HUES6 (cell line): ENCODE measurements at regions not wholly inside any gene's neighbourhood (a gene's known extent, or its start where the extent isn't known, plus 50 kb on each side); places are given as distances from the start of the nearest gene placed in this dataset.

Experiments
- H3K27ac ChIP-seq: 2 replicates; pipeline ENCODE4 v1.7.0; 2013; ENCODE audit warnings: low read depth, mild to moderate bottlenecking, low read length, inconsistent platforms
- H3K27me3 ChIP-seq: 2 replicates; pipeline ENCODE4 v1.6.1; 2013; ENCODE audit warnings: low read length; ENCODE audit not compliant: control insufficient read depth, insufficient read depth
- H3K36me3 ChIP-seq: 2 replicates; pipeline ENCODE4 v1.6.1; 2013; ENCODE audit warnings: low read length; ENCODE audit not compliant: control insufficient read depth, insufficient read depth
- H3K4me1 ChIP-seq: 2 replicates; pipeline ENCODE4 v1.6.1; 2013; ENCODE audit warnings: low read length; ENCODE audit not compliant: control insufficient read depth, insufficient read depth
- H3K4me3 ChIP-seq: 2 replicates; pipeline ENCODE4 v1.5.1; 2013; ENCODE audit warnings: low read depth, low read length
- H3K9ac ChIP-seq: one replicate; pipeline ENCODE4 v1.6.1; 2013; ENCODE audit warnings: mild to moderate bottlenecking, low read length
- H3K9me3 ChIP-seq: 2 replicates; pipeline ENCODE4 v1.6.1; 2013; ENCODE audit warnings: low read depth, low read length; ENCODE audit not compliant: control insufficient read depth, insufficient read depth

DNA sequence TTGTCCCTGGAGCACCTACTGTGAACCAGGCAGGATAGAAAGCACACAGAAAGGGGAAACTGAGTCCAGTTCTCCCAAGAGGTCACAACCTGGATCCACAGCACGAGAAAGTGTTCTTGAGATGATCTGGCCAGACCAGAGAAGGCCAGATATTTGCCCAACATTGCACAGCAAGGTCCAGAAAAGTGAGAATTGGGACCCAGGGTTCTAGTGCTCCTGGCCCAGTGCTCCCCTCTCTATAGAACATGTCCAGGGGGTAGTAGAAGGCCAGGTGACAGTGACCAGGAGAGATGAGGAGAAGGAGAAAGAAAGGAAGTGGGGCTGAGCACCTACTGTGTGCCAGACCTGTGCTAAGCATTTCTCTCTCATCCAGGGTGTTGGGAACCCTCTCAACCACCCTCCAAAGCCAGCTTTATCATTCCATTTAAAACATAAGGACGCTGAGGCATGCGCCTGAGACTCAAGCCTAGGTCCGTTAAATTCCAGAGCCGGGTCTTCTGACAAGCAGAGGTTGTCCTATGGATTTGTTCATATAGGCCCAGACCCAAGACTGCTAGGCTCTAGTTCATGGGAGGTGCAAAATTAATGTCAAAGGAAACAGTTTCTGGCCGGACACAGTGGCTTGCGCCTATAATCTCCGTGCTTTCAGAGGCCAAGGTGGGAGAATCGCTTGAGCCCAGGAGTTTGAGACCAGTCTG is 128.7 kb downstream of the MN1 start:
- Histone ChIP-seq H3K9me3 (peaks cover 7% of the 10 kb centered on the region; the same call in 1 of the 2 replicates), H3K27ac (no peak overlapping the region), H3K4me1 (peaks cover 28% of the 10 kb centered on the region), H3K27me3 (no peaks in the 10 kb centered on the region), H3K36me3 (peaks cover 28% of the 10 kb centered on the region), H3K9ac (no peak overlapping the region), H3K4me3 (no peak overlapping the region)

DNA sequence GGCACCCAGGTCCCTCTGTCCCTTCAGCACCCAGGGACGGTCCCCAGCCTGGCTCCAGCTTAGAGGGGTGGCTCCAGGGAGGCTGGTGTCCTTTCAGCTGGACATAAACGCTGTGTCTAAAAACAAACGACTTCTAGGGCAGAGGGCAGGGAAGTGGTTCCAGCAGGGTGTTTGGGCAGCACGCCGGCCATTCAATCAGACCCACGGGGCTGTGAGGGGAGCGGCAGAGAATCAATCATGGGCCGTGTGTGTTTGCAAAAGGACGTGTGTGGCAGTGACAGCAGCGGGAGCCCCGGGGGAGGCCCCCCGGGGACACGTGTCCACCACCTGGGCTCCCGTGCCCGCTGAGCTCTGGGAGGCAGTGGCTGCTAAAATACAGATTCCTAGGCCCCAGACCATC is 127.7 kb downstream of the MN1 start:
- Histone ChIP-seq H3K9ac (no peak overlapping the region), H3K36me3 (peaks cover 28% of the 10 kb centered on the region)

DNA sequence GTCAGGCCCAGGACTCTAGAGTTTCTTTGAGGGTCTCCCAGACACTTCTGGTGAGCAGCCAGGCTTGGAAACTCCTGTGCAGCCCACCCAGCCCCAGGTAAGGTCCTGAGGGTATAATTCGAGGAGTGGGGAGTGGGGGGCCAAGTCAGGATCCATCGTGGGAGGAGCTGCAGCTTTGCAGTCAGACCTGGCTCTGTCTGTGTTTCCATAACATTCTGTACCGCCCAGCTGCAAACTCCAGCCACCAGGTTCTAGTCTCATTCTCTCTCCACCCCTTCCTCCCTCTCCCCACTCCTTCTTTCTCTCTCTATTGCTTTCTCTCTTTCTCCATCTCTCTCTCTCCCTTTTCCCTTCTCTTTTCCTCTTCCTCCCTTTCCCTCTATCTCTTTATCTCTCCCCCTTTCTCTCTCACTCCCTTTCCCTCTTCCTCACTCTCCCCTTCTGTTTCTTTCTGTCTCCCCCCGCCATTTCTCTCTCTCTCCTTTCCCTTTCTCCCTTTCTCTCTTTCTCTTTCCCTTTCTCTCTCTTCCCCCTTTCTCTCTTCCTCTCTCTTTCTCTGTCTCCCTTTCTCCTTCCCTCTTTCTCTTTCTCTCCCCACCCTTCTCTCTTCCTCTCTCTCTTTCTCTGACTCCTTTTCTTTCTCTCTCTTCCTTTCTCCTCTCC is 127.2 kb downstream of the MN1 start:
- H3K9ac ChIP-seq = no peak overlapping the region
- H3K27me3 ChIP-seq = no peaks in the 10 kb centered on the region
- no peak overlapping the region for H3K4me3 ChIP-seq
- H3K27ac ChIP-seq = no peak overlapping the region
- peaks cover 7% of the 10 kb centered on the region; the same call in 1 of the 2 replicates for H3K9me3 ChIP-seq
- H3K4me1 ChIP-seq = peaks cover 34% of the 10 kb centered on the region
- H3K36me3 ChIP-seq = peaks cover 28% of the 10 kb centered on the region

More for the DNA sequence above, 127.7 kb downstream of the MN1 start:
- peaks cover 29% of the 10 kb centered on the region for H3K4me1 ChIP-seq
- H3K27ac ChIP-seq = no peak overlapping the region
- H3K4me3 ChIP-seq = no peak overlapping the region
- H3K9me3 ChIP-seq = peaks cover 7% of the 10 kb centered on the region; the same call in 1 of the 2 replicates
- no peaks in the 10 kb centered on the region for H3K27me3 ChIP-seq

DNA sequence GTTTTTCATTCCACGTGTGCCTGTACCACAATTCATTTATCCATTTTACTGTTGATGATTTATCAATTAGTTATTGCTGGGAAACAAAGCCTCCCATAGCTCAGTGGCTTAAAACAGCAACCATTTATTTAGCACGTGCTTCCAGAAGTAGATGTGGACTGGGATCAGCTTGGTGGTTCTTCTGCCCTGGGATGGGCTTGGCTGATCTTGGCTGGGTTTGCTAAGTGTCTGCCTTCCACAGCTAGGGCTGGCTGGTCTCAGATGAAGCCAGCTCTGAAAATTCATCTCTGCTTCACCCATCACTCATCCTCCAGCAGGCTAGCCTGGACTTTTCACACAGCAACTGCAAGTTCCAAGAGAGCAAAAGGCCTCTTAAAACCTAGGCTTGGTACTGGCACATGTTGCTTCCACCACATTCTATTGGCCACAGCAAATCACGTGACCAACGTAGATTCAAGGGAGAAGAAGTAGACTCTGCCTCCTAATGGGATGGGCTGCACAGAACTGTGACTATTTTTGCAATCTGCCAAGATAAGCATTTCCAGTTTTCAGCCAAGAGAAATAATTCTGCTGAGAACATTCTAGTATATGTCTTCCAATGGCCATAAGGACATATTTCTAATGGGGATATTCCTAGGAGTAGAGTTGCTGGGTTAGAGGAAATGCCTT is 124.9 kb downstream of the MN1 start:
- Histone ChIP-seq H3K27ac (no peak overlapping the region), H3K9me3 (peaks cover 7% of the 10 kb centered on the region; the same call in 1 of the 2 replicates), H3K36me3 (peaks cover 28% of the 10 kb centered on the region), H3K27me3 (no peaks in the 10 kb centered on the region), H3K4me3 (no peak overlapping the region), H3K9ac (no peak overlapping the region), H3K4me1 (peaks cover 36% of the 10 kb centered on the region)

DNA sequence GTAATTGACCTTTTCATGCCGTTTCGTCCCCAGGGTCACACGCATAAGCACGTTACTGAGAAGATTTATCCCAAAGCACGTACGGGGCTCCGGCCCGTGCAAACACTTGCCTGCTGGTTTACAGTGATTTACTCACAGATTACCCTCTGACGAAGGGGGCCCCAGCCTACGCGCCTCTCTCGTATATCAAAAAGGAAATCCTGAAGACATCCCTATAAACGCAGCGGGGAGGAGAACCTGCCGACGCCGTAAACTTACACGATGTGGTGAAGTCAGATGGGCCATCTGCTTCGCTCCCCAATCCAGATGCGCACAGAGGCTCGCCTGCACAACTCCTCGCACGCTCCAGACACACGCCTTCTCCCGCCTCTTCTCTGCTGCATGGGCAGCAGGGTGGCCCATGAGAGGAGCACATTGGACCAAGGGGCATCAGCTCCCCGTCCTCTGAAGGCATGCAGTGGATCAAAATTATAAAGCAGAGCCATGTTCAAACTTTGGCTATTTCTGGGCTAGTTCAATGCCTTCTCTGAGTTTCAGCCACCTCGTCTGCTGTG is 123.6 kb downstream of the MN1 start:
- Histone ChIP-seq H3K27ac (no peak overlapping the region), H3K9me3 (peaks cover 7% of the 10 kb centered on the region; the same call in 1 of the 2 replicates), H3K27me3 (no peaks in the 10 kb centered on the region), H3K4me1 (peaks cover 44% of the 10 kb centered on the region), H3K4me3 (no peak overlapping the region), H3K36me3 (peaks cover 28% of the 10 kb centered on the region), H3K9ac (no peak overlapping the region)

DNA sequence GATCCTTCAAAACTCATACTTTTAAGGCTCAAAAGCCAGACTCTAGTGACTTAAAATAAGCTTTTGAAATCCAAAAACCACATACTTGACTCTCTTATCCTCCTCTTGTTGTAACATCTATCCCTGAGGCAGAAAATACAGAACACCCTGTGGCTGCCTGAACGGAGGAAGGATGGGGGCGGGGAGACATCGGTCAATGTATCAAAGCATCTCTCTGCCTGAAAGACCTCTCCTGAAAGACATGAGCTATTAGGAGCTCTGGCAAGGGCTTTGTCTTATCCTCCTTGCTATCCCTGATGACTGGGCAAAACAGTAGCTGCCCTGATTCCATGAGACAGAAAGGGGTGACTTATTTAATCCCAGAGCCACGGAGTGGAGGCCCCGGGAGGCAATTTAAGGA is 122.4 kb downstream of the MN1 start:
- Histone ChIP-seq H3K9me3 (peaks cover 7% of the 10 kb centered on the region; the same call in 1 of the 2 replicates), H3K4me3 (no peak overlapping the region), H3K27me3 (no peaks in the 10 kb centered on the region), H3K9ac (no peak overlapping the region), H3K4me1 (peaks cover 46% of the 10 kb centered on the region), H3K36me3 (peaks cover 28% of the 10 kb centered on the region), H3K27ac (no peak overlapping the region)

DNA sequence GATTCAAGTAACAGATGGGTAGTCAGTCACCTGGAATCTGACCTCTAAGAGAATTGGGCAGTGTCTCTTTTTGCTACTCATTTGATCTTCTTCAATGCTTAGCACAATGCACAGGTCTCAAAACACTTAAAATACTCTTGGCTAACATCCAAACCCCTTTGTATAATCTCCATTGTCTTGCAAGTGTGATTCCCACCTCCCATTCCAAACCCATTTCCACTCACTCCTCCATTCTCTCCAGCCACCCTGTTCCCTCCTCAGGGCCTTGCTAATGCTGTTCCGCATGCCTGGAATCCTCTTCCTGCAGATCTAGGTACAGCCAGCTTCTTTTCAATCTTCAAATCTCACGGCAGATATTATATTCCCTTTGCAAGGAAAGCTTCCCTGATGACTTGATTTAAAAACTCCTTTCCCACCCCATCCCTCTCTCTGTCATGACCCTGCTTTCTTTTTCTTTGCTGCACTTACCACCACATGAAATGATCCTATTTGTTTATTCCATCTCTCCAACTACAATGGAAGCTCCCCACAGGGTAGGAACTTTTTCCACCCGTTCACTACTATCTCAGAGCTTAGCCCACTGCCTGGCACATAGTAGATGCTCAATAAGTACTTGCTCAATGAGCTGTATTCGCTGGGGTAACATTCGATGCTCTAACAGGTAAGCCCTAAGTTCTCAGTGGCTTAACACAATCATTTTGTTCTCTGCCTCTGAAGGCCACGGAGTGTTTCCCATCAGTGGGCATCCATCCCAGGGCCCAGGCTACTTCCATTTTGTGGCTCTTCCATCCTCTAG is 121.7 kb downstream of the MN1 start:
- H3K9ac ChIP-seq = no peak overlapping the region
- H3K36me3 ChIP-seq = peaks cover 29% of the 10 kb centered on the region
- H3K27ac ChIP-seq = no peak overlapping the region
- H3K4me3 ChIP-seq = no peak overlapping the region
- H3K4me1 ChIP-seq = peaks cover 44% of the 10 kb centered on the region
- H3K27me3 ChIP-seq = no peaks in the 10 kb centered on the region
- H3K9me3 ChIP-seq = peaks cover 7% of the 10 kb centered on the region; the same call in 1 of the 2 replicates

DNA sequence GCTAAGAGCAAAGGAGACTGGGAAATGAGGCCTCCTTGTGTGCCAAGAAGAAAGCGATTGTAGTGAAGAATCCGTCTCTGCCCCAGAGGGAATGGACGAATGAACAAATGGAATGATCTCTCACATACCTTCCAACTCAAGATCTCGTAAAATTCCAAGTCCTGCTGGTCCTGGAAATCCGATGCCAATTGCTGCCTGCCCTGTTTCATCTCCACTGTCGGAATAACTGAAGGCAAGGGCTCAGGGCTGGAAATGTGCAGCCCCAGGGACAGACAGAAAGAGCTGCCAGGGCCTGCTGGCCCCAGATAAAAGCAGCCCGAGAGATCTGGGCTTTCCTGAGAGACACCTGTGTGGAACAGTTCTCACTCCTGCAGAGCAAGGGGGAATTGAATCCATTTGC is 120.9 kb downstream of the MN1 start:
- H3K9me3 ChIP-seq = peaks cover 7% of the 10 kb centered on the region; the same call in 1 of the 2 replicates
- H3K27ac ChIP-seq = no peak overlapping the region
- H3K4me3 ChIP-seq = no peak overlapping the region
- no peaks in the 10 kb centered on the region for H3K27me3 ChIP-seq
- peaks cover 40% of the 10 kb centered on the region for H3K4me1 ChIP-seq
- H3K9ac ChIP-seq = no peak overlapping the region
- peaks cover 23% of the 10 kb centered on the region for H3K36me3 ChIP-seq

DNA sequence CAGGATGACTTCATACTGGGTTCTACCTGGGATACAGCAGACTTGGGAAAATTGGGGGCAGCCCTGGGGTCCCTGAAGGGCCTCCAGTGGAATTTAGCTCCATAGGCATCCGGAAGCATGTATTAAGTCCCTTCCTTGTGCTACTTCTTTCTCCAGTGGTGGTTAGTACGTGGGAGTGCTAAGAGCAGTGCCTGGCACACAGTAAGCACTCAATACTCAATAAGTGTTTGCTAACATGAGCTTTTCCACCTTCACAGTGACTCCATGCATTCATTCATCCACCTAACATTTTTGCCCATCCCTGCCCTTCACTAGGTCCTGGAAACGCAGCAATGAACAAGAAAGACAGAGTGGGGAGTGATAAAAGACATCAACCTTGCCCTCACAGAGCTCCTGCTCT is 120.5 kb downstream of the MN1 start:
- Histone ChIP-seq H3K4me3 (no peak overlapping the region), H3K4me1 (peaks cover 40% of the 10 kb centered on the region), H3K27ac (no peak overlapping the region), H3K36me3 (peaks cover 21% of the 10 kb centered on the region), H3K27me3 (no peaks in the 10 kb centered on the region), H3K9ac (no peak overlapping the region), H3K9me3 (peaks cover 7% of the 10 kb centered on the region; the same call in 1 of the 2 replicates)

DNA sequence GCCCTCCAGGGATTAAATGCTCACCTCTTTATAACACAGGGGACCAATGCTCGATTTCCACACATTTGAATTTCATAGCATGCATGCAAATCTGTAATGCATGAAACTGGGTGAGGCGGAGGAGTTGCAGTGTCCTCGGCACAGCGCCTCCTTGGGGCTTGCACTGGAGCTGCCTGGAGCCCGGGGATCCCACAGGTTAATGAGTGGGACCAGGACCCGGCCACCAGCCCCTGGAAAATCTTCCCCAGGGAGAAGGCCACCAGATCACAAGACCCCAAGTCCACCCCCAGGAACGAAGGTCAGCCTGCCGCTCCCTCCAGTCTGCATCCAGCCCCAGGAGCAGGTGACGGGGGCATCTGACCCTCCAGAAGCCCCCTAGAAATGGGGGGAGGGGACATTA is 119.1 kb downstream of the MN1 start:
- H3K9ac ChIP-seq = no peak overlapping the region
- peaks cover 20% of the 10 kb centered on the region for H3K36me3 ChIP-seq
- no peak overlapping the region for H3K4me3 ChIP-seq
- no peaks in the 10 kb centered on the region for H3K9me3 ChIP-seq
- H3K4me1 ChIP-seq = peaks cover 43% of the 10 kb centered on the region
- H3K27me3 ChIP-seq = no peaks in the 10 kb centered on the region
- no peak overlapping the region for H3K27ac ChIP-seq
